ENCODE measurements at regions not wholly inside any gene's neighbourhood (a gene's known extent, or its start where the extent isn't known, plus 50 kb on each side); places are given as distances from the start of the nearest gene placed in this dataset.

DNA sequence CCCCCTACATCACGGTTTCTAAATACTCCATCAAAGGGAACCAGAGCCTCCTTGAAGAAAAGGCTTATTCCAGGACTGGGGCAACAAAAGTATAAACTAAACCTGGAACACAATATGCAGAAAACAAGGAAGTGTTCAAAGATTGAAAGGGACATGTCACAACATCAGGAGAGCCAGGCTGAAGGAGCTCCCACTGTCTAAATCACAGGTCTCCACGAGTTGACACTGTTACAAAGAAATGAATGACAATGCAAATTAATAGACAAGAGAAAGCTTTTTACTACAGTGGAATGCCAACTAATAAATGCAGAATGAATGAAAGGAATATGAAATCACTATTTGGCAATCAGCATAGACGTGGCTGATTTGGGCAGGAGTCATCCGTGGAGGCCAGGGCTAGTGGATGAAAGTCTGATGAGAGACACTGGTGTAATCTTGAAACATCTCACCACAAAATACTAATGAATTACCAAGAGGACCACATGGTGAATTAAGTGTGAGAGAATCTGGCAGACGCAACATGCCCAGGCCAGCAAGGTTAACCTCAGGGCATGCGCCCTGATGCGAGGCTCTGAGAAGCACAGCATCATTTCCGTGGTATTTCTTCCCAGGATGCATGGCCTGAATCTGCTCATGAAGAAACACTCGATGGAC is 123.8 kb upstream of the TJP1 start:
- no peak for TF ChIP-seq GABPA (IDR thresholded peaks at IDR 0.05; ENCODE audit: low read depth)
- TF ChIP-seq, protein P1, sequence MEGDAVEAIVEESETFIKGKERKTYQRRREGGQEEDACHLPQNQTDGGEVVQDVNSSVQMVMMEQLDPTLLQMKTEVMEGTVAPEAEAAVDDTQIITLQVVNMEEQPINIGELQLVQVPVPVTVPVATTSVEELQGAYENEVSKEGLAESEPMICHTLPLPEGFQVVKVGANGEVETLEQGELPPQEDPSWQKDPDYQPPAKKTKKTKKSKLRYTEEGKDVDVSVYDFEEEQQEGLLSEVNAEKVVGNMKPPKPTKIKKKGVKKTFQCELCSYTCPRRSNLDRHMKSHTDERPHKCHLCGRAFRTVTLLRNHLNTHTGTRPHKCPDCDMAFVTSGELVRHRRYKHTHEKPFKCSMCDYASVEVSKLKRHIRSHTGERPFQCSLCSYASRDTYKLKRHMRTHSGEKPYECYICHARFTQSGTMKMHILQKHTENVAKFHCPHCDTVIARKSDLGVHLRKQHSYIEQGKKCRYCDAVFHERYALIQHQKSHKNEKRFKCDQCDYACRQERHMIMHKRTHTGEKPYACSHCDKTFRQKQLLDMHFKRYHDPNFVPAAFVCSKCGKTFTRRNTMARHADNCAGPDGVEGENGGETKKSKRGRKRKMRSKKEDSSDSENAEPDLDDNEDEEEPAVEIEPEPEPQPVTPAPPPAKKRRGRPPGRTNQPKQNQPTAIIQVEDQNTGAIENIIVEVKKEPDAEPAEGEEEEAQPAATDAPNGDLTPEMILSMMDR (IDR thresholded peaks at IDR 0.05; ENCODE audit: insufficient read depth, low read length), result no peak
- no peak for TF ChIP-seq POLR2AphosphoS5 (IDR thresholded peaks at IDR 0.05; ENCODE audit: low read depth)
- TF ChIP-seq, protein P2, sequence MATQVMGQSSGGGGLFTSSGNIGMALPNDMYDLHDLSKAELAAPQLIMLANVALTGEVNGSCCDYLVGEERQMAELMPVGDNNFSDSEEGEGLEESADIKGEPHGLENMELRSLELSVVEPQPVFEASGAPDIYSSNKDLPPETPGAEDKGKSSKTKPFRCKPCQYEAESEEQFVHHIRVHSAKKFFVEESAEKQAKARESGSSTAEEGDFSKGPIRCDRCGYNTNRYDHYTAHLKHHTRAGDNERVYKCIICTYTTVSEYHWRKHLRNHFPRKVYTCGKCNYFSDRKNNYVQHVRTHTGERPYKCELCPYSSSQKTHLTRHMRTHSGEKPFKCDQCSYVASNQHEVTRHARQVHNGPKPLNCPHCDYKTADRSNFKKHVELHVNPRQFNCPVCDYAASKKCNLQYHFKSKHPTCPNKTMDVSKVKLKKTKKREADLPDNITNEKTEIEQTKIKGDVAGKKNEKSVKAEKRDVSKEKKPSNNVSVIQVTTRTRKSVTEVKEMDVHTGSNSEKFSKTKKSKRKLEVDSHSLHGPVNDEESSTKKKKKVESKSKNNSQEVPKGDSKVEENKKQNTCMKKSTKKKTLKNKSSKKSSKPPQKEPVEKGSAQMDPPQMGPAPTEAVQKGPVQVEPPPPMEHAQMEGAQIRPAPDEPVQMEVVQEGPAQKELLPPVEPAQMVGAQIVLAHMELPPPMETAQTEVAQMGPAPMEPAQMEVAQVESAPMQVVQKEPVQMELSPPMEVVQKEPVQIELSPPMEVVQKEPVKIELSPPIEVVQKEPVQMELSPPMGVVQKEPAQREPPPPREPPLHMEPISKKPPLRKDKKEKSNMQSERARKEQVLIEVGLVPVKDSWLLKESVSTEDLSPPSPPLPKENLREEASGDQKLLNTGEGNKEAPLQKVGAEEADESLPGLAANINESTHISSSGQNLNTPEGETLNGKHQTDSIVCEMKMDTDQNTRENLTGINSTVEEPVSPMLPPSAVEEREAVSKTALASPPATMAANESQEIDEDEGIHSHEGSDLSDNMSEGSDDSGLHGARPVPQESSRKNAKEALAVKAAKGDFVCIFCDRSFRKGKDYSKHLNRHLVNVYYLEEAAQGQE (IDR thresholded peaks at IDR 0.05; ENCODE audit: insufficient replicate concordance, low read depth), result no peak
